Spleen (tissue), 11 donors: ENCODE measurements at regions not wholly inside any gene's neighbourhood (a gene's known extent, or its start where the extent isn't known, plus 50 kb on each side); places are given as distances from the start of the nearest gene placed in this dataset.

Experiments
- DNase-seq: peaks from one replicate; pipeline ENCODE4 v3.0.0-alpha.2; 2020
- H3K27ac ChIP-seq, 8 donors: fragments of 200-600 bp; sonication (generic) in 7 of 8; 1 replicate in 4 of 8; 2 replicates in 4 of 8; pipeline versions ENCODE4 v1.5.0 to v1.8.0; 2016 to 2021; ENCODE audit warnings: inconsistent platforms in 4 of 8, mild to moderate bottlenecking in 4 of 8, moderate library complexity in 1 of 8
- H3K27me3 ChIP-seq, 7 donors: fragments of 200-600 bp; sonication (generic) in 6 of 7; replicated peaks in 1 of 7; 1 replicate in 4 of 7; 2 replicates in 3 of 7; pipeline versions ENCODE4 v1.5.0 to v1.8.0; 2016 to 2021; ENCODE audit warnings: inconsistent platforms in 3 of 7, mild to moderate bottlenecking in 1 of 7
- H3K36me3 ChIP-seq, 6 donors: fragments of 200-600 bp; sonication (generic) in 5 of 6; 1 replicate in 4 of 6; 2 replicates in 2 of 6; pipeline versions ENCODE4 v1.5.0 to v1.8.0; 2016 to 2021; ENCODE audit warnings: inconsistent platforms in 2 of 6
- H3K4me1 ChIP-seq, 6 donors: fragments of 200-600 bp; sonication (generic) in 5 of 6; 1 replicate in 3 of 6; 2 replicates in 3 of 6; pipeline versions ENCODE4 v1.5.0 to v1.8.0; 2016 to 2021; ENCODE audit warnings: inconsistent platforms in 3 of 6
- H3K4me3 ChIP-seq, 8 donors: fragments of 200-600 bp; sonication (generic) in 7 of 8; 1 replicate in 4 of 8; 2 replicates in 4 of 8; pipeline versions ENCODE4 v1.5.0 to v1.8.0; 2016 to 2021; ENCODE audit warnings: inconsistent platforms in 4 of 8, mild to moderate bottlenecking in 4 of 8, moderate library complexity in 2 of 8
- H3K9me3 ChIP-seq, 8 donors: fragments of 200-600 bp; sonication (generic) in 7 of 8; 1 replicate in 4 of 8; 2 replicates in 4 of 8; pipeline versions ENCODE4 v1.5.0 to v1.8.0; 2016 to 2021; ENCODE audit warnings: inconsistent platforms in 4 of 8
- CTCF ChIP-seq, 11 experiments: fragments of 200-600 bp in 7 of 11; fragments of 450-650 bp in 4 of 11; sonication (generic) in 4 of 11; IDR thresholded peaks in 8 of 11; conservative IDR thresholded peaks in 3 of 11; 1 replicate in 7 of 11; 2 replicates in 4 of 11; pipeline versions ENCODE4 v1.4.0 to v1.8.0; 2016 to 2021; ENCODE audit warnings: antibody characterized with exemption in 11 of 11, inconsistent platforms in 4 of 11, mild to moderate bottlenecking in 1 of 11
- POLR2A ChIP-seq, 3 donors: fragments of 450-650 bp; IDR thresholded peaks; one replicate each; pipeline ENCODE4 v1.5.1; 2017; ENCODE audit warnings: antibody characterized with exemption in 3 of 3, mild to moderate bottlenecking in 1 of 3
- POLR2AphosphoS5 ChIP-seq, 3 donors: sonication (generic); formaldehyde crosslinking; IDR thresholded peaks; one replicate each; pipeline ENCODE4 v1.5.1; 2017; ENCODE audit warnings: antibody characterized with exemption in 3 of 3
- WGBS, 5 donors: extraction: QIAGEN DNeasy Blood & Tissue Kit in 3 of 5; methylation state at CpG; one replicate each; pipeline versions ENCODE4 v1.1.5 to v1.1.7; 2013 to 2018; 5-methylcytosine and 5-hydroxymethylcytosine counted together
- intact Hi-C: fragments of 100-400 bp; cut with DNase I; formaldehyde crosslinking; loops from one replicate; pipeline ENCODE4 v1.15.0; 2023; ENCODE audit warnings: low total_unique reads
- donor health status: healthy with polysubstance abuse.
- donor health status: DM: no; HTN: no; CAD: no; lungs with moderate emphysema.
- donor health status: DM: no; HTN: no; CAD: no.
- donor health status: Bipolar disorder and iron deficiency.
- donor health status: healthy.
- donor health status: DM: no; HTN: no; CAD: no.
- donor health status: DM: yes; HTN: yes; CAD: no.

- WGBS, 5 donors: 66 to 80% (median 75%) methylated on average over 2 of the region's 2 CpGs
- no peaks in the 10 kb centered on the region for H3K4me1 ChIP-seq
- H3K27me3 ChIP-seq: no peaks in the 10 kb centered on the region
- H3K27ac ChIP-seq: no peak overlapping the region
- peaks cover 0 to 23% (median 0%) of the 10 kb centered on the region in 8 donors for H3K9me3 ChIP-seq
- no peak overlapping the region for H3K4me3 ChIP-seq
- intact Hi-C loops: no loop called here
- no peak for DNase-seq
- TF ChIP-seq POLR2AphosphoS5 (IDR thresholded peaks at IDR 0.05) (no peak), POLR2A (IDR thresholded peaks at IDR 0.05) (no peak), CTCF (IDR thresholded peaks at IDR 0.05 in 8 of 11, conservative IDR thresholded peaks at IDR 0.05 in 3 of 11) (no peak)
- no peaks in the 10 kb centered on the region for H3K36me3 ChIP-seq
Measured at GRCh38 chrX:7522860-7523259, 320.1 kb upstream of the VCX start.

DNA sequence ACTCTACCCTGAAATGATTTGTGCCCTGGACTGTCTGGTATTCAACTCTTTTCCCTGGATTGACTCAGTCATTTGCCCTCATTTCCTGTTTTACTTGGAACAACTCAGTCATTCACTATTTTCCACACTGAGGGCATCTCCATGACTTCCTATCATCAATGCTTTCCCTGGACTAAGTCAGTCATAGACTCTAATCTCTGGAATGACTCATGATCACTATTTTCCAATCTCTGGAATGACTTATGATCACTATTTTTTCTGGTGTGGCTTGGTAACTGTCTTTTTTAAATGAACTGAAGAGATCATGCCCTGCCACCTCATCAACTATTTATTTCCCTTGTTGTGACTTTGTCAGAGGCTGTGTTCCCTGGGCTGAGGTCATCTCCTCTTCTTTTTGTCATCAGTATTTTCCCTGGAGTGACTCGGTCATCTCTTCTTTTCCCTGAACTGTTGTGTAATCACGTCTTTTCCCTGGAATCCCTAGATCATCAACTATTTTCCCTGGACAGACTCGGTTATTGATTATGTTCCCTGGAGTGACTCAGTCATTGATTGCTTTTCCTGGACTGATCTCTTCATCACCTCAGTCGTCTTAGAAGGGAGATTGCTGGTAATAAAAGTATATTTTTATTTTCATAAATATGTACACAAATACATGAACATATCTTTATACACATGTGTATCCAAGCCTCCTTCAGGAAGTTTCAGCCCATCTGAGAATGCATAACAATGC is 327.1 kb upstream of the VCX start:
- no peaks in the 10 kb centered on the region for H3K36me3 ChIP-seq
- H3K27me3 ChIP-seq: no peaks in the 10 kb centered on the region
- no peak overlapping the region for H3K27ac ChIP-seq
- no peak overlapping the region for H3K4me3 ChIP-seq
- DNase-seq: no peak
- 64 to 73% (median 69%) methylated on average over 4 of the region's 4 CpGs for WGBS, 5 donors
- no peaks in the 10 kb centered on the region for H3K9me3 ChIP-seq
- intact Hi-C loops: no loop called here
- H3K4me1 ChIP-seq: no peaks in the 10 kb centered on the region
- TF ChIP-seq POLR2AphosphoS5 (IDR thresholded peaks at IDR 0.05) (no peak), CTCF (IDR thresholded peaks at IDR 0.05 in 8 of 11, conservative IDR thresholded peaks at IDR 0.05 in 3 of 11) (no peak), POLR2A (IDR thresholded peaks at IDR 0.05) (no peak)

- H3K4me1 ChIP-seq: no peaks in the 10 kb centered on the region
- no peak overlapping the region for H3K4me3 ChIP-seq
- no peak overlapping the region for H3K27ac ChIP-seq
- no peaks in the 10 kb centered on the region for H3K27me3 ChIP-seq
- intact Hi-C loops: no loop called here
- DNase-seq: no peak
- H3K9me3 ChIP-seq: no peaks in the 10 kb centered on the region
- WGBS, 5 donors: 71 to 88% (median 82%) methylated on average over 7 of the region's 7 CpGs
- no peak for TF ChIP-seq POLR2A (IDR thresholded peaks at IDR 0.05)
- TF ChIP-seq POLR2AphosphoS5 (IDR thresholded peaks at IDR 0.05): no peak
- TF ChIP-seq CTCF (IDR thresholded peaks at IDR 0.05 in 8 of 11, conservative IDR thresholded peaks at IDR 0.05 in 3 of 11): no peak
- no peaks in the 10 kb centered on the region for H3K36me3 ChIP-seq
Measured at GRCh38 chrX:7514871-7515599, 327.9 kb upstream of the VCX start.

DNA sequence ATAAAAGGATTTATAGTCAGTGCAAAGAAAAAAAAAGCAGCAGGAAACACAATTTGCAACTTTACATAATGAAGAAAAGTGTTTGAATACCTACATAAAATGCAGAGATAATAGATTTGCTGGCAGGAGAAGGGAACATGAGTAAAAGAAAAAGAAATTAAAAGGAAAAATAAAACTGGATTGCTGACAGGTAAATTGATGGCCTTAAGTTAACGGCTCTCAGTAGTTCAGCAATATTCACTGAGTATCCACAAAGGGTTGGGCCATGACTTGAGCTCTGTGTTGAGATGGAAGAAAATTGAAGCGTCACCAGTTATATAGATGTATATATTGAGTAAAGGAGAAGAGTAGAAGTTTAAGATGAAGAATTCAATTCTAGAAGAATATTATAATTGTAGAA is 330.1 kb upstream of the VCX start:
- Histone ChIP-seq H3K27ac (no peak overlapping the region), H3K27me3 (no peaks in the 10 kb centered on the region), H3K9me3 (no peaks in the 10 kb centered on the region), H3K4me3 (no peak overlapping the region), H3K4me1 (no peaks in the 10 kb centered on the region), H3K36me3 (no peaks in the 10 kb centered on the region)
- WGBS, 5 donors: 79 to 92% (median 84%) methylated on average over 2 of the region's 2 CpGs
- no peak for TF ChIP-seq CTCF (IDR thresholded peaks at IDR 0.05 in 8 of 11, conservative IDR thresholded peaks at IDR 0.05 in 3 of 11)
- DNase-seq: no peak
- intact Hi-C loops: no loop called here
